SK-N-SH (cell line): ENCODE measurements at regions not wholly inside any gene's neighbourhood (a gene's known extent, or its start where the extent isn't known, plus 50 kb on each side); places are given as distances from the start of the nearest gene placed in this dataset.

ENCODE experiments used
- CTCF ChIA-PET: fragments of 300-600, 350-600 bp; formaldehyde crosslinking; extraction: SDS; loops from one replicate; lab custom pipeline; 2021; lab: Yijun Ruan, JAX
- POLR2A ChIA-PET: fragments of 350-600 bp; sonication (Branson Sonifier 250); formaldehyde crosslinking; extraction: SDS; loops from one replicate; lab custom pipeline; 2020; ENCODE audit warnings: antibody characterized with exemption, inconsistent platforms; lab: Yijun Ruan, JAX
- DNase-seq: peaks from one replicate; pipeline ENCODE4 v3.0.0; 2012
- H2AFZ ChIP-seq: fragments of 200-600 bp; sonication (generic); 2 replicates; pipeline ENCODE4 v1.8.1; 2016; ENCODE audit warnings: antibody characterized with exemption, mild to moderate bottlenecking, low read depth
- H3F3A ChIP-seq: fragments of 200-600 bp; sonication (generic); replicated peaks from 2 replicates; pipeline ENCODE3; 2016; ENCODE audit warnings: antibody characterized with exemption, mild to moderate bottlenecking; ENCODE audit not compliant: insufficient read depth
- H3K27ac ChIP-seq, 2 experiments: fragments of 200-500 bp in 1 of 2; fragments of 200-600 bp in 1 of 2; sonication (Bioruptor generic) in 1 of 2; sonication (generic), shearing (Covaris generic) in 1 of 2; 2 replicates each; pipeline versions ENCODE4 v1.5.1 to v1.6.1; 2014 to 2016; ENCODE audit warnings: low read depth in 2 of 2, inconsistent platforms in 1 of 2, low read length in 1 of 2, mild to moderate bottlenecking in 1 of 2, mixed read lengths in 1 of 2
- H3K27me3 ChIP-seq: fragments of 200-600 bp; sonication (generic), shearing (Covaris generic); 2 replicates; pipeline ENCODE4 v1.6.1; 2016; ENCODE audit warnings: mixed run types; ENCODE audit not compliant: insufficient read depth
- H3K36me3 ChIP-seq, 2 experiments: fragments of 200-500 bp in 1 of 2; fragments of 200-600 bp in 1 of 2; sonication (Bioruptor generic) in 1 of 2; sonication (generic) in 1 of 2; replicated peaks in 1 of 2; 2 replicates each; pipeline versions ENCODE3 to v1.5.1; 2014 to 2016; ENCODE audit warnings: low read length in 1 of 2, mild to moderate bottlenecking in 1 of 2; ENCODE audit not compliant: insufficient read depth in 2 of 2, control insufficient read depth in 1 of 2
- H3K4me1 ChIP-seq, 2 experiments: fragments of 200-500 bp in 1 of 2; fragments of 200-600 bp in 1 of 2; sonication (Bioruptor generic) in 1 of 2; sonication (generic), shearing (Covaris generic) in 1 of 2; 2 replicates each; pipeline versions ENCODE4 v1.5.1 to v1.6.1; 2014 to 2016; ENCODE audit warnings: low read depth in 1 of 2, low read length in 1 of 2, mixed run types in 1 of 2; ENCODE audit not compliant: insufficient read depth in 2 of 2, control insufficient read depth in 1 of 2
- H3K4me2 ChIP-seq: fragments of 200-600 bp; sonication (generic), shearing (Covaris generic); 2 replicates; pipeline ENCODE4 v1.6.1; 2017; ENCODE audit warnings: mixed run types
- H3K4me3 ChIP-seq, 2 experiments: fragments of 200-500 bp in 1 of 2; fragments of 200-600 bp in 1 of 2; sonication (Bioruptor generic) in 1 of 2; sonication (generic), shearing (Covaris generic) in 1 of 2; 2 replicates each; pipeline versions ENCODE4 v1.5.1 to v1.8.1; 2014 to 2016; ENCODE audit warnings: low read depth in 2 of 2, inconsistent platforms in 1 of 2, low read length in 1 of 2, mild to moderate bottlenecking in 1 of 2, mixed read lengths in 1 of 2, moderate library complexity in 1 of 2
- H3K79me2 ChIP-seq: fragments of 200-600 bp; sonication (generic); 2 replicates; pipeline ENCODE4 v1.8.1; 2017; ENCODE audit warnings: mild to moderate bottlenecking; ENCODE audit not compliant: insufficient read depth
- H3K9ac ChIP-seq: fragments of 200-600 bp; sonication (generic); 2 replicates; pipeline ENCODE4 v1.6.1; 2017; ENCODE audit warnings: mixed run types
- H3K9me2 ChIP-seq: fragments of 200-600 bp; sonication (generic); 2 replicates; pipeline ENCODE4 v1.6.1; 2017; ENCODE audit warnings: mixed run types
- H3K9me3 ChIP-seq: fragments of 200-600 bp; sonication (generic); 2 replicates; pipeline ENCODE4 v1.6.1; 2017; ENCODE audit warnings: mixed run types, mild to moderate bottlenecking, moderate library complexity
- H4K20me1 ChIP-seq: fragments of 200-600 bp; sonication (generic); 2 replicates; pipeline ENCODE4 v1.6.1; 2017; ENCODE audit warnings: mild to moderate bottlenecking, mixed run types; ENCODE audit not compliant: insufficient read depth
- EP300 ChIP-seq, 2 experiments: IDR thresholded peaks; 2 replicates each; pipeline versions ENCODE4 v1.4.0 to v1.6.1; 2012; ENCODE audit warnings: borderline replicate concordance in 1 of 2, low read depth in 1 of 2, low read length in 1 of 2
- EZH2phosphoT487 ChIP-seq: fragments of 200-600 bp; sonication (generic); IDR thresholded peaks from 2 replicates; pipeline ENCODE4 v1.6.1; 2017; ENCODE audit warnings: low read depth, mixed run types, mild to moderate bottlenecking, antibody characterized with exemption, moderate library complexity, borderline replicate concordance
- FOSL2 ChIP-seq: IDR thresholded peaks from 2 replicates; pipeline ENCODE4 v1.4.0; 2012; ENCODE audit warnings: low read depth, mild to moderate bottlenecking, moderate library complexity, borderline replicate concordance
- FOXJ3 ChIP-seq: sonication (generic); formaldehyde crosslinking; IDR thresholded peaks from 2 replicates; pipeline ENCODE4 v1.5.1; 2020; ENCODE audit warnings: mild to moderate bottlenecking, missing genetic modification reagents
- FOXM1 ChIP-seq: IDR thresholded peaks from 2 replicates; pipeline ENCODE4 v1.4.0; 2012; ENCODE audit warnings: low read depth, mild to moderate bottlenecking
- IRF3 ChIP-seq: fragments of 150-350 bp; IDR thresholded peaks from 2 replicates; pipeline ENCODE4 v1.6.1; 2016; ENCODE audit warnings: mild to moderate bottlenecking, low read depth, low read length
- MAX ChIP-seq: IDR thresholded peaks from 2 replicates; pipeline ENCODE4 v1.4.0; 2012; ENCODE audit warnings: low read depth
- MEF2A ChIP-seq: IDR thresholded peaks from 2 replicates; pipeline ENCODE4 v1.4.0; 2012; ENCODE audit warnings: low read depth, borderline replicate concordance
- NRF1 ChIP-seq: IDR thresholded peaks from 2 replicates; pipeline ENCODE4 v1.6.1; 2012; ENCODE audit warnings: low read depth, mild to moderate bottlenecking, low read length
- PBX3 ChIP-seq: IDR thresholded peaks from 2 replicates; pipeline ENCODE4; 2012
- RAD21 ChIP-seq: IDR thresholded peaks from 2 replicates; pipeline ENCODE4 v1.6.1; 2012; ENCODE audit warnings: mild to moderate bottlenecking, low read length
- RCOR1 ChIP-seq: fragments of 150-350 bp; IDR thresholded peaks from 2 replicates; pipeline ENCODE4 v1.6.1; 2017; ENCODE audit warnings: antibody characterized with exemption, low read length
- REST ChIP-seq: IDR thresholded peaks from 2 replicates; pipeline ENCODE4 v1.6.1; 2012; ENCODE audit warnings: mild to moderate bottlenecking, low read depth, low read length, moderate library complexity
- RXRA ChIP-seq: IDR thresholded peaks from 2 replicates; pipeline ENCODE4 v1.4.0; 2012; ENCODE audit warnings: low read depth, mild to moderate bottlenecking, borderline replicate concordance
- SMC3 ChIP-seq: IDR thresholded peaks from 2 replicates; pipeline ENCODE4 v1.6.1; 2012; ENCODE audit warnings: low read depth, low read length, improper control_type of control experiment
- TCF12 ChIP-seq: IDR thresholded peaks from 2 replicates; pipeline ENCODE4 v1.4.0; 2012
- WGBS: methylation state at CpG from one replicate; pipeline ENCODE4 v1.1.6; 2017; ENCODE audit warnings: low lambda C conversion rate; 5-methylcytosine and 5-hydroxymethylcytosine counted together

GRCh38 chr12:60468546-60468945, 872.7 kb downstream of the SLC16A7 start:
- Histone ChIP-seq H3F3A (no peaks in the 10 kb centered on the region), H3K4me1 (no peaks in the 10 kb centered on the region), H3K9me2 (no peaks in the 10 kb centered on the region), H2AFZ (no peak overlapping the region), H4K20me1 (no peaks in the 10 kb centered on the region), H3K79me2 (no peaks in the 10 kb centered on the region), H3K36me3 (no peaks in the 10 kb centered on the region), H3K9ac (no peak overlapping the region), H3K4me3 (no peak overlapping the region), H3K4me2 (no peak overlapping the region), H3K27ac (no peak overlapping the region), H3K27me3 (no peaks in the 10 kb centered on the region), H3K9me3 (no peaks in the 10 kb centered on the region; the same call in 1 of the 2 replicates)
- no peak for TF ChIP-seq MEF2A
- ChIA-PET POLR2A (no interaction called here), CTCF (no interaction called here)
- WGBS, result 82% methylated on average over 5 of the region's 5 CpGs
- no peak for DNase-seq

GRCh38 chr12:60475825-60476224, 880.0 kb downstream of the SLC16A7 start:
- TF ChIP-seq MEF2A (no peak), FOXM1 (no peak), FOXJ3 (CRISPR knock-in tag) (no peak), RCOR1 (no peak), NRF1 (no peak), PBX3 (no peak), EZH2phosphoT487 (no peak), EP300 (IDR thresholded peaks at IDR 0.05; ENCODE audit: borderline replicate concordance in 1 of 2, low read depth in 1 of 2, low read length in 1 of 2) (no peak), REST (no peak), SMC3 (no peak), RAD21 (no peak), IRF3 (no peak), TCF12 (no peak), FOSL2 (no peak), MAX (no peak), RXRA (no peak)
- Histone ChIP-seq H3K9ac (no peak overlapping the region), H4K20me1 (no peaks in the 10 kb centered on the region), H3K4me2 (no peak overlapping the region), H3K9me3 (no peaks in the 10 kb centered on the region), H3K27ac (no peak overlapping the region), H3K79me2 (no peaks in the 10 kb centered on the region), H3K27me3 (no peaks in the 10 kb centered on the region), H3F3A (no peaks in the 10 kb centered on the region), H3K4me1 (no peaks in the 10 kb centered on the region), H3K9me2 (no peaks in the 10 kb centered on the region), H2AFZ (no peak overlapping the region), H3K4me3 (no peak overlapping the region), H3K36me3 (no peaks in the 10 kb centered on the region)
- CTCF ChIA-PET, result no interaction called here
- POLR2A ChIA-PET, result no interaction called here
- 9% methylated on average over 3 of the region's 3 CpGs for WGBS
- no peak for DNase-seq
